Left lobe of liver (tissue), 2 donors: ENCODE measurements at regions not wholly inside any gene's neighbourhood (a gene's known extent, or its start where the extent isn't known, plus 50 kb on each side); places are given as distances from the start of the nearest gene placed in this dataset.
"Not testable (repeated sequence)": the region's sequence is repeated elsewhere in the genome, so short reads cannot be mapped to it uniquely, and the experiment has no call there.

ENCODE experiments used
- ATAC-seq: fragments of 200-7000 bp; cut with Tn5 transposase; one replicate; pipeline ENCODE4 v1.9.1; 2020; ENCODE audit warnings: mild to moderate bottlenecking, moderate library complexity
- DNase-seq: peaks from one replicate; pipeline ENCODE4 v3.0.0-alpha.2; 2020; ENCODE audit warnings: low spot score
- donor health status: DM: no; HTN: no; CAD: no; lungs with moderate emphysema.
- donor health status: DM: no; HTN: yes; CAD: no.

DNA sequence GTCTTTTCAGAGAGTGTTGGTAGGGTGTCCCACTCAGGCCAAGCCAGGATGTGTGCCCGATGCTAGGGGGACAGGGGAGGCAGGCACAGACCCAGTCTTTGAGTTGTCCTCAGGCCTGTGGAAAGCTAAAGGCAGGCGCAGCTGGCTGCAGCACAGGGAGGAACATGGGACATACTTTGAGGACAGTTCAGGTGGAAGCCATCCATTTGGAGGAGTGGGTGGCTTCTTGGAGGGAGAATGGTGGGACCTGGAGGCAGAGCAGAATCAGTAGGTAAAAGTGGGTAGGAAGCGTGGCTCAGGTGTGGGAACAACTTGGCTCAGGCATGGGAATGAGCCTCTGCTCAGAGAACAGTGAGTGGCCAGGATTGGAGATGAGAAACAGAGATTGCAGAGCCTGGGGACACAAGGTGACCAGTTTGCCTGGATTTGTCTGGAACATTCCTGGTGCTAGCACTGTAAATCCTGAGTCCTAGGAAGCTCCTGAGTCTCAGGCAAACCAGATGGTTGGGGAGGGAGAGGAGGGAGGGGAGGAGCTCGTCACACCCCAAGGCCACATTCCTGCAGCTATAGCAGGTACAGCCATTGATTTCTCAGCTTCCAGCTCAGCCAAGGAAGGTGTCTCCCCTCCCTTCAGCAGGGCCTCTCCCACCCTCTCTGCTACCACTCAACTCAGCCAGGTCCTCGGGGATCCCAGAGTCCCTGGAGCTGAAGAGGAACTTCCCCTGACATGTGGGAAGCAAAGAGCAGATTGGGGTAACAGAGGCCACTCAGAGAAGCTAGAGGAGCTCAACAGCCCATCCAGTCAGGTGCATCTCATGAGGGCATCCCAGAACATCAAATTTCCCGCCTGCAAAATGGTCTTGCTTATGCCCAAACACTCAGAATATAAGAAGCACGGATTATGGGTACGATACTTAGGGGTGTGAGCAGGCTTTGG, 65.2 kb upstream of the TINAGL1 start:
- DNase-seq = no peak
- ATAC-seq = peak; percentile 13

DNA sequence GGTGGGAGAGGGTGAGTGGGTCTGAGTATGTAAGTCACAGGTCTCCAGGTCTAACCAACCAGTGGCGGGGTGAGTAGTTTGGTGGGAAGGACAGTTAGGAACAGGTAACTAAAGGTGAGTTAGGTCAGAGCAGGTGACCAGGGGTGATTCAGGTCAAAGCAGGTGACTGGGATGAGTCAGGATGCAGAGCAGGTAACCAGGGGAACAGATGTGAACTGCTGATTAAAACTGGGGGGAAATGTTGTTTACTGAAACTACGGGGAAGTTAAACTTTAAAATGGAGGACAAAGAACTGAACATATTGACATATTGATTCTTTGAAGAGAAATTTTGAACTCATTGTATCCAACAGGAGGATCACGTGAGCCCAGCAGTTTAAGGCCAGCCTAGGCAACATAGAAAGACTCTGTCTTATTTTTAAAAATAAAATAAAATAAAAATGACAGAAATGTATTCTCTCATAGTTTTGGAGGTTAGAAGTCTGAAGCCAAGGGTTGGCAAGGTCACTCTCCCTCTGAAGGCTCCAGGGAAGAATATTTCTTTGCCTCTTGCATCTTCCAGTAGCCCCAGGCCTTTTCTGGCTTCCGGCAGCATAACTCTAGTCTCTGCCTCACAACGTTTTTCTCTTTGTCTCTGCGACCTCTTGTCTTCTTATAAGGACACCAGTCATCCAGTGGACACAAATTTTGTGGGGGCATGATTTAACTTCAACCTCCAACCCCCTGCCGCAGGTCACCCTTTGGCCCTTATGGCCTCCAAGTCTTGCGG, 64.3 kb upstream of the TINAGL1 start:
- no peak for DNase-seq

GRCh38 chr1:31514117-31514516, 62.2 kb upstream of the TINAGL1 start:
- ATAC-seq (no peak), DNase-seq (no peak)

More for the DNA sequence above, 64.3 kb upstream of the TINAGL1 start:
- ATAC-seq = no peak

DNA sequence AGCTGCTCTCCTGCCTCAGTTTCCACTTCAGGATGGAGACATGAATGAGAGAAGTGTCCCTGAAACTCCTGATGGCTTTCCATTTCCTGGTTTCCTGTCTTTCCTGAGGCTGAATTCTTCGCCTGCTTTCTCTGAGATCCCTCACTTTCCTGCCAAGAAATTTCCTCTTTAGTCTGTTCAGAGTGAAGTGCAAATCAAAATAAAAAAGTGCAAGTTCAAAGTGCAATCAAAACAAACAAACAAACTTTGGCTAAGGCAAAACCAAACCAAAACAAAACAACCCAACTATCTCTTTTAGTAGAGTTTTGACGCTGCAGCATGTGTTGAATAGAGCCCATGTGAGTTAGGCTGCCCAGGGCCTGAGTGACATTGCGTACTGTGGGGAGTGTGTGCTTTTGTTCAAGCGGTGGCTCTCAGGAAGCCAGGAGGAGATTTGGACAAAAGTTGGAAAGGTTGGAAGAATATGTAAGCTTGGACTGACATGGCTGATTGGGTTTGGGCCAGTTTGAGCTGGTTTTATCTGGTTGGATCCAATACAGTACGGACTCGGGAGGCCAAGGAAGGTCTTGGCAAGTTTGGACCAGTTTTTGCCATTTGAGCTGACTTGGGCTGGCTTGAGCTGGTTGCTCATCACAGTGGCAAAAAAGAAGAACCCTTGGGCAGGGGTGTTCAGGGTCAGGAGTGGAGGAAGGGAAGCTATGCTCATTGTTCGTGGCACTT, 61.1 kb upstream of the TINAGL1 start:
- ATAC-seq = peak; percentile 73
- peak; percentile 65 for DNase-seq

DNA sequence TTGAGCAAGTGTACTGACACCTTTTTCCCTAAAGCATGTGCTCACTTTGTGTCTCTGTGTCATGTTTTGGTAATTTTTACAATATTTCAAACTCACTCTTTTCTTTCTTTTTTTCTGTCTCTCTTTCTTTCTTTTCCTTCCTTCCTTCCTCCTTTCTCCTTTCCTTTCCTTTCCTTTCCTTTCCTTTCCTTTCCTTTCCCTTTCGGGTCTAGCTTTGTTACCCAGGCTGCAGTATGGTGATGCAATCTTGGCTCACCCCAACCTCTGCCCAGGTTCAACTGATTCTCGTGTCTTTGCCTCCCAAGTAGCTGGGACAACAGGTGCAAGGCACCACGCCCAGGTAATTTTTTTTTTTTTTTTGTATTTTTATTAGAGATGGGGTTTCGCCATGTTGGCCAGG, 60.4 kb upstream of the TINAGL1 start:
- ATAC-seq = no peak
- no peak for DNase-seq

DNA sequence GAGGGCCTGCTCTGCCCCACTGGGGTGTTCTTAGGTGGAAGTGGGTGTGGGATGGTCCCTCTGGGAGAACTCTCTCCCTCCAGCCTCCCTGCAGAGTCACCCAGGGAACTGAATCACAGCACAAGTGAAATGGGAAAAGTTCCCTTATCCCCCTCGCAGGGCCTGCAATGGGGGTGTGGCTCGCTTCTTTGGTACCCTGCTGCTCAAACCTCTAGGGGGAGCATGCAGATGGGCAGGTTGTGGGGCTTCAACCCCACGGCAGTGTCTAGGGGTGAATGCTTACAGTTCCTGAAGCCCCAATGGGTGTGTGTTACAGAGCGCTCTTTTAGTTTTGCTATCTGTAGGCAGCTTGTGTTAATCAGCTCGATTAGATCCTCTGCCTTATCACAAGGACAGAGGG, 59.0 kb upstream of the TINAGL1 start:
- DNase-seq (no peak), ATAC-seq (no peak)

- not testable (repeated sequence) for ATAC-seq, DNase-seq
Measured at GRCh38 chr1:31517986-31518385, 58.3 kb upstream of the TINAGL1 start.

DNA sequence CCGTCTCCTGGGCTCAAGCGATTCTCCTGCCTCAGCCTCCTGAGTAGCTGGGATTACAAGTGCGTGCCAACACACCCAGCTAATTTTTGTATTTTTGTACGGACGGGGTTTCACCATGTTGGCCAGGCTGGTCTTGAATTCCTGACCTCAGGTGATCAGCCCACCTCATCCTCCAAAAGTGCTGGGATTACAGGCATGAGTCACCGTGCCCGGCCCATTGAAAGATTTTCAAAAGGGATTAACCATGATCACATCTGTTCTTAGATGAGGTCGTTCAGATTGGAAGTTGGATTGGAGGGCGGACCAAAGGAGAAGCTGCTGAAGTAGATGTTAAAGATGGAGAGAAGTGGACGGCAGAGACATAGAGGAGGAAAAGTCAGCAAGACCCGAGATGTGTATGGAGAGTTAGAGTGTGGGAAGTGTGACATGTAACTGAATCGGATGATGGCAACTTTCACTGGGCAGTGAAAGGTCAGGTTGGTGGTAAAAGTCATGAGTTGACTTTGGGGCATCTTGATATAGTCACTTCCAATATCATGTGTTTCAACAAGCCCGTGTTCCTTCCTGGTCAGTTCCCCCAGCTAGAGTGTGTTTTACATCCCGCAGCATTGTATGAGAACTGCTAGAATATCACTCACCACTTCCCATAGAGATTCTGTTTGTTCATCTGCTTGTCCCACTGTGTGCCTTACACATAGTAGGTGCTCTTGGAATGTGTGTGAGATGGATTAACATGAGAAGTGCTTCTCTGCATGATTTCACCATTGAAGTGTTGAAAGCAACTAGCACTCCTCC, 54.4 kb upstream of the TINAGL1 start:
- no peak for ATAC-seq

DNA sequence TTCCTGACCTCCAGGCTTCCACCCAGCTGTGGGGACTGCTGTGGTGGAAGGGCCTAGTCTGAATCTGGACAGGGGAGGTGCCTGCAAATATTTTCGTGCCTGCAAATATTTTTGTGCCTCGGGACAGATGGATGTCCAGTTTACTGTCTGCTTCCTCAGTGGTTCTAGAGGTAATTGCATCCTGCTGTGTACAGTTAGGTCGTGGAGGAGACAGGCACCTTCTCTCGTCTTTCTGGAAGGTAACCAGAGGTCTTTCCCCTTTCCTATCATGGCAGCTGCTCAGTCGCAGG, 53.8 kb upstream of the TINAGL1 start:
- DNase-seq = no peak

More for the DNA sequence above, 54.4 kb upstream of the TINAGL1 start:
- DNase-seq = no peak

DNA sequence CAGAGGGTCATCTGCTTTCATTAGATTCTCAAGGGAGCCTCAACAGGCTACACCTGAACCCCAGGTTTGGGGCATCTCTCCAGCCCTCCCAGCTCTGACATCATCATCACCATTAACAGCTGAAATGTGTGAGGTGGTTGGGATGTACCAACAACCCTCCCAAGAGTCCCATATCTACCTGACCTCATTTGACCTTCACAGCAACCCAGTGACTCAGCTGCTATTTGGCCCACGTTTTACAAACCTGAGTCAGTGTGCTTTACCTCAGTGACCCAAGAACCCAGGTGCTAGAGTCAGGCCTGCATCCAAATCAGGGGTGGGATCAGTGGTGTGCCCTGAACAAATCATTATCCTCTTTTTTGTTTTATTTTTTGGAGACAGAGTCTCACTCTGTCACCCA, 53.3 kb upstream of the TINAGL1 start:
- no peak for ATAC-seq
- DNase-seq = no peak

More for the DNA sequence above, 53.8 kb upstream of the TINAGL1 start:
- ATAC-seq = no peak

DNA sequence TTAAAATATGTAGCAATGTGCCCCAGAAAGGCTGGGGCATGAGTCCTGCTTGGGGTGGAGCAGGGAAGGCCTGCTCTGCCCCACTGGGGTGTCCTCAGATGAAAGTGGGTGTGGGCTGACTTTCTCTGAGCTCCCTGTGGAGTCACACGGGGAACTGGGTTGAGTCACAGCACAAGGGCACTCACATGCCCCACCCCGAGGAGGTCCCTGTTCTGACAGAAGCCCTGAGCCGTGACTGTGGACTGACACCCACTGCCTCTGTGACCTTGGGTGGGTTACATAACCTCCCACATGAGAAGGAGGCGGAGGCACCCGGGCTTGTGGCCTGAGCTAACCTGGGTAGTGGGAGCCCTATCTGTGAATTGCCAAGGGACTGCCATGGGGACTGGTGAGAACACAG, 52.5 kb upstream of the TINAGL1 start:
- no peak for DNase-seq
- ATAC-seq = peak; percentile 60

DNA sequence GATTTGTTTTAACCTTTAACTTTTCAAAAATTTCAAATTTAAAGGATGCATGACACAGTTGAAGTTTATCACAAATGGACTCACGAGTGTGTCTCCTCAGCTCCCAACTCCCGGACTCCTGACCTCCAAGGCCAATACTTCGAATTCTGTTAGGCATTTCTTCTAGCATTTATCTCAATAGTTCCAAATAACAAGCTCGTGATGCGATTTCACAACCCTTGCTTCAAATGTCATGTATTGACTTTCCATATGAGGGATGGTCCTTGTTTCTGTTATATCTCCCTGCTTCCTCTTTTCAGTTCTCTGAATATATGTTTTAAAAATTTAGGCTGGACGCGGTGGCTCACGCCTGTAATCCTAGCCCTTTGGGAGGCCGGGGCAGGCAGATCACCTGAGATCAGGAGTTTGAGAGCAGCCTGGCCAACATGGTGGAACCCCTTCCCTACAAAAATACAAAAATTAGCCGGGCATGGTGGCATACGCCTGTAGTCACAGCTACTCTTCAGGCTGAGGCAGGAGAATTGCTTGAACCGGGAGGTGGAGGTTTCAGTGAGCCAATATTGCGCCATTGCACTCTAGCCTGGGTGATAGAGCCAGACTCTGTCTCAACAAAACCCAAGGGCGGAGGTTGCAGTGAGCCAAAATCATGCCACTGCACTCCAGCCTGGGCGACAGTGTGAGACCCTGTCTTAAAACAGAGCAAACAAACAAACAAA, 52.0 kb upstream of the TINAGL1 start:
- DNase-seq (peak; percentile 71), ATAC-seq (peak; percentile 94)
